Fibroblast of lung (primary cell): ENCODE measurements at regions not wholly inside any gene's neighbourhood (a gene's known extent, or its start where the extent isn't known, plus 50 kb on each side); places are given as distances from the start of the nearest gene placed in this dataset.

ENCODE experiments used
- CTCF ChIP-seq, 2 donors: IDR thresholded peaks in 1 of 2; conservative IDR thresholded peaks in 1 of 2; 1 replicate in 1 of 2; 2 replicates in 1 of 2; pipeline ENCODE4 v1.5.1; 2011 to 2012; ENCODE audit warnings: low read length in 2 of 2, control low read depth in 1 of 2, inconsistent platforms in 1 of 2, low read depth in 1 of 2, mild to moderate bottlenecking in 1 of 2
- EZH2 ChIP-seq: IDR thresholded peaks from 2 replicates; pipeline ENCODE4 v1.5.1; 2012; ENCODE audit warnings: low read length, control low read depth, mild to moderate bottlenecking; ENCODE audit errors: missing control alignments

- TF ChIP-seq CTCF (conservative IDR thresholded peaks at IDR 0.05 in 1 of 2, IDR thresholded peaks at IDR 0.05 in 1 of 2; ENCODE audit: low read depth in 1 of 2, low read length in 2 of 2) (no peak), EZH2 (no peak)
These were observed 403.5 kb downstream of the USP25 start for GRCh38 chr21:16133248-16133647.
